Neuronal stem cell (in vitro differentiated cells): ENCODE measurements at regions not wholly inside any gene's neighbourhood (a gene's known extent, or its start where the extent isn't known, plus 50 kb on each side); places are given as distances from the start of the nearest gene placed in this dataset.
A peak's percentile ranks its signal among the peaks of the same experiment; 100 is the strongest.

Experiments used
- DNase-seq: peaks from one replicate; pipeline ENCODE4 v3.0.0-alpha.2; 2013; ENCODE audit warnings: low spot score
- H2AFZ ChIP-seq: one replicate; pipeline ENCODE4 v1.6.1; 2013; ENCODE audit warnings: mild to moderate bottlenecking, low read length, inconsistent platforms
- H2AK5ac ChIP-seq: 2 replicates; pipeline ENCODE4 v1.6.1; 2013; ENCODE audit warnings: low read depth, mild to moderate bottlenecking, inconsistent platforms, low read length, moderate library complexity, mixed read lengths
- H2BK120ac ChIP-seq: 2 replicates; pipeline ENCODE4 v1.6.1; 2013; ENCODE audit warnings: low read depth, mild to moderate bottlenecking, inconsistent platforms, low read length, moderate library complexity, mixed read lengths
- H2BK12ac ChIP-seq: one replicate; pipeline ENCODE4 v1.6.1; 2013; ENCODE audit warnings: low read length, inconsistent platforms
- H2BK15ac ChIP-seq: 2 replicates; pipeline ENCODE4 v1.6.1; 2013; ENCODE audit warnings: mild to moderate bottlenecking, low read length, inconsistent platforms, mixed read lengths
- H2BK5ac ChIP-seq: one replicate; pipeline ENCODE4 v1.6.1; 2013; ENCODE audit warnings: inconsistent platforms, mild to moderate bottlenecking, low read length, moderate library complexity
- H3K14ac ChIP-seq: one replicate; pipeline ENCODE4 v1.6.1; 2013; ENCODE audit warnings: low read length, inconsistent platforms
- H3K18ac ChIP-seq: 2 replicates; pipeline ENCODE4 v1.6.1; 2013; ENCODE audit warnings: low read length, inconsistent platforms
- H3K23ac ChIP-seq: 2 replicates; pipeline ENCODE4 v1.6.1; 2013; ENCODE audit warnings: low read depth, mild to moderate bottlenecking, mixed read lengths, low read length, inconsistent platforms; ENCODE audit not compliant: poor library complexity
- H3K27ac ChIP-seq: replicated peaks from 3 replicates; pipeline ENCODE4 v1.5.1; 2013; ENCODE audit warnings: low read length, inconsistent platforms
- H3K27me3 ChIP-seq, 3 experiments: 2 replicates each; pipeline ENCODE4 v1.6.1; 2013; ENCODE audit warnings: low read length in 3 of 3, mild to moderate bottlenecking in 2 of 3, inconsistent platforms in 1 of 3, low read depth in 1 of 3, mixed read lengths in 1 of 3, moderate library complexity in 1 of 3; ENCODE audit not compliant: control insufficient read depth in 3 of 3, insufficient read depth in 3 of 3
- H3K36me3 ChIP-seq, 2 donors: replicated peaks in 1 of 2; 2 replicates each; pipeline ENCODE4 v1.6.1; 2013; ENCODE audit warnings: low read length in 2 of 2; ENCODE audit not compliant: control insufficient read depth in 2 of 2, insufficient read depth in 2 of 2
- H3K4ac ChIP-seq: 2 replicates; pipeline ENCODE4 v1.6.1; 2013; ENCODE audit warnings: inconsistent platforms, mild to moderate bottlenecking, low read length, moderate library complexity
- H3K4me1 ChIP-seq, 2 donors: 1 replicate in 1 of 2; 2 replicates in 1 of 2; pipeline ENCODE4 v1.6.1; 2013; ENCODE audit warnings: low read length in 2 of 2, low read depth in 1 of 2; ENCODE audit not compliant: control insufficient read depth in 2 of 2, insufficient read depth in 1 of 2
- H3K4me2 ChIP-seq: one replicate; pipeline ENCODE4 v1.6.1; 2013; ENCODE audit warnings: mild to moderate bottlenecking, low read length, inconsistent platforms; ENCODE audit not compliant: insufficient read depth, poor library complexity, severe bottlenecking
- H3K4me3 ChIP-seq, 2 donors: 2 replicates each; pipeline ENCODE4 v1.5.1; 2013; ENCODE audit warnings: low read length in 2 of 2, mild to moderate bottlenecking in 2 of 2, inconsistent platforms in 1 of 2, moderate library complexity in 1 of 2
- H3K79me1 ChIP-seq: one replicate; pipeline ENCODE4 v1.6.1; 2013; ENCODE audit warnings: low read depth, mild to moderate bottlenecking, inconsistent platforms, low read length, moderate library complexity
- H3K9ac ChIP-seq: one replicate; pipeline ENCODE4 v1.6.1; 2013; ENCODE audit warnings: mild to moderate bottlenecking, low read depth, low read length, inconsistent platforms; ENCODE audit not compliant: poor library complexity
- H3K9me3 ChIP-seq, 2 donors: replicated peaks in 1 of 2; 2 replicates each; pipeline versions ENCODE3 to v1.6.1; 2013; ENCODE audit warnings: low read length in 2 of 2, mild to moderate bottlenecking in 2 of 2, inconsistent platforms in 1 of 2, low read depth in 1 of 2, mixed read lengths in 1 of 2, moderate library complexity in 1 of 2; ENCODE audit not compliant: control insufficient read depth in 2 of 2, insufficient read depth in 1 of 2
- H4K8ac ChIP-seq: one replicate; pipeline ENCODE4 v1.6.1; 2013; ENCODE audit warnings: low read depth, mild to moderate bottlenecking, inconsistent platforms, low read length, moderate library complexity
- H4K91ac ChIP-seq: one replicate; pipeline ENCODE4 v1.6.1; 2013; ENCODE audit warnings: low read length, low read depth, mild to moderate bottlenecking, inconsistent platforms; ENCODE audit not compliant: poor library complexity
- WGBS, 2 donors: extraction: QIAGEN DNeasy Blood & Tissue Kit; methylation state at CpG; one replicate each; pipeline ENCODE4 v1.1.7; 2013; ENCODE audit warnings: missing lambda C conversion rate in 2 of 2, mixed read lengths in 1 of 2; ENCODE audit not compliant: insufficient read length in 2 of 2, insufficient replicate concordance in 1 of 2; ENCODE audit errors: extremely low coverage in 2 of 2; 5-methylcytosine and 5-hydroxymethylcytosine counted together

DNA sequence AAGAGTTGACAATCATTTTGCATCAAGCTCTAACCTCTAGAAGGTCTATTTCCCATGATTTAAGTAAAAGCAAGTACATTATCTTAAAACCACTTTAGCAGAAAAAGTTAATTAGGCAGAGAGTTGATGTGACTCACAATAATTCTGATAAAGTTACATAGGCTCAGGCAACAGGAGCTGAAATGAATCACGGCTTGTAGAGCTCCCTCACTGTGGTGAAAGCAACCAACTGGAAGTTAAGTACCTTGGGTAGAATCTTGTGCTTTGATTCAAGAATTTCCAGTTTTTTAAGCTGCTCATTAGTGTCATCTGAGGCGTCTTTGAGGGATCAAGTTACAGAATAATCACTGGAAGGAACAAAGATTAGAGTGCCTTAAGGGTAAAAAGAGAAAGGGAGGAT lies 68.9 kb upstream of the NFE2L3 start:
- no CpG with 5 or more reads among the region's 2 CpGs for WGBS, 2 donors
- no peak overlapping the region for H3K9ac ChIP-seq
- H3K23ac ChIP-seq: no peak overlapping the region

GRCh38 chr7:26084418-26084817 lies 67.6 kb upstream of the NFE2L3 start:
- H2BK15ac ChIP-seq: no peak overlapping the region
- no peaks in the 10 kb centered on the region for H3K9me3 ChIP-seq
- H2BK120ac ChIP-seq: no peak overlapping the region
- no peak overlapping the region for H3K9ac ChIP-seq
- H3K79me1 ChIP-seq: no peaks in the 10 kb centered on the region
- H2AFZ ChIP-seq: no peak overlapping the region
- H3K14ac ChIP-seq: no peak overlapping the region
- H3K4ac ChIP-seq: no peak overlapping the region
- H4K91ac ChIP-seq: no peak overlapping the region
- no peak overlapping the region for H3K27ac ChIP-seq
- no peak overlapping the region for H2BK12ac ChIP-seq
- H2AK5ac ChIP-seq: no peak overlapping the region
- H3K36me3 ChIP-seq: no peaks in the 10 kb centered on the region
- no peak overlapping the region for H2BK5ac ChIP-seq
- H3K4me2 ChIP-seq: no peak overlapping the region
- DNase-seq: no peak
- H3K4me3 ChIP-seq: no peak overlapping the region
- H3K23ac ChIP-seq: no peak overlapping the region
- peaks cover 0 to 16% (median 0%) of the 10 kb centered on the region in 3 experiments for H3K27me3 ChIP-seq
- peaks cover under 1 to 7% of the 10 kb centered on the region in 2 donors for H3K4me1 ChIP-seq
- no peak overlapping the region for H3K18ac ChIP-seq
- WGBS, 2 donors: no CpG with 5 or more reads among the region's 7 CpGs
- no peak overlapping the region for H4K8ac ChIP-seq

More for the DNA sequence above, 68.9 kb upstream of the NFE2L3 start:
- Histone ChIP-seq H2BK5ac (no peak overlapping the region), H3K4me1 (peaks cover 2 to 11% of the 10 kb centered on the region in 2 donors), H3K14ac (no peak overlapping the region), H3K27ac (no peak overlapping the region), H3K4me3 (no peak overlapping the region), H2AK5ac (no peak overlapping the region), H3K4ac (no peak overlapping the region), H2AFZ (peak overlapping the region; percentile 36), H2BK15ac (no peak overlapping the region), H4K91ac (no peak overlapping the region), H2BK120ac (no peak overlapping the region), H3K9me3 (no peaks in the 10 kb centered on the region), H3K79me1 (no peaks in the 10 kb centered on the region), H3K18ac (no peak overlapping the region), H3K27me3 (peaks cover 0 to 16% (median 0%) of the 10 kb centered on the region in 3 experiments), H2BK12ac (no peak overlapping the region), H3K4me2 (no peak overlapping the region), H3K36me3 (no peaks in the 10 kb centered on the region), H4K8ac (no peak overlapping the region)
- DNase-seq: no peak

GRCh38 chr7:26085771-26086170 lies 66.2 kb upstream of the NFE2L3 start:
- Histone ChIP-seq H3K9ac (no peak overlapping the region), H3K23ac (no peak overlapping the region), H3K79me1 (no peaks in the 10 kb centered on the region), H3K14ac (no peak overlapping the region), H3K9me3 (no peaks in the 10 kb centered on the region), H4K91ac (no peak overlapping the region), H3K4me3 (no peak overlapping the region), H3K4me1 (peaks cover 0 to 9% of the 10 kb centered on the region in 2 donors), H3K27me3 (peaks cover 0 to 14% (median 0%) of the 10 kb centered on the region in 3 experiments), H3K27ac (no peak overlapping the region), H3K36me3 (no peaks in the 10 kb centered on the region), H3K4ac (no peak overlapping the region), H2BK5ac (no peak overlapping the region), H4K8ac (no peak overlapping the region), H3K18ac (peak overlapping the region; percentile 20), H2AFZ (no peak overlapping the region), H3K4me2 (no peak overlapping the region), H2AK5ac (no peak overlapping the region), H2BK120ac (no peak overlapping the region), H2BK15ac (no peak overlapping the region), H2BK12ac (no peak overlapping the region)
- DNase-seq: no peak
- no CpG with 5 or more reads among the region's 7 CpGs for WGBS, 2 donors

- H4K8ac ChIP-seq: no peak overlapping the region
- H4K91ac ChIP-seq: no peak overlapping the region
- DNase-seq: no peak
- H3K4me2 ChIP-seq: no peak overlapping the region
- H2AK5ac ChIP-seq: no peak overlapping the region
- H3K27ac ChIP-seq: no peak overlapping the region
- H3K4ac ChIP-seq: no peak overlapping the region
- H2BK120ac ChIP-seq: no peak overlapping the region
- no peak overlapping the region for H2BK12ac ChIP-seq
- H3K14ac ChIP-seq: no peak overlapping the region
- H3K9me3 ChIP-seq: no peaks in the 10 kb centered on the region
- peaks cover 0 to 4% (median 0%) of the 10 kb centered on the region in 3 experiments for H3K27me3 ChIP-seq
- no peak overlapping the region for H3K18ac ChIP-seq
- H3K4me1 ChIP-seq: peaks cover 0 to 5% of the 10 kb centered on the region in 2 donors
- H3K36me3 ChIP-seq: no peaks in the 10 kb centered on the region
- no peak overlapping the region for H3K4me3 ChIP-seq
- no peak overlapping the region for H3K9ac ChIP-seq
- H3K79me1 ChIP-seq: no peaks in the 10 kb centered on the region
- H2BK5ac ChIP-seq: no peak overlapping the region
- no peak overlapping the region for H2BK15ac ChIP-seq
- no CpG with 5 or more reads among the region's 7 CpGs for WGBS, 2 donors
- no peak overlapping the region for H2AFZ ChIP-seq
- H3K23ac ChIP-seq: no peak overlapping the region
Observed at GRCh38 chr7:26087321-26088091, 64.5 kb upstream of the NFE2L3 start.
